H1 (cell line): ENCODE measurements at regions not wholly inside any gene's neighbourhood (a gene's known extent, or its start where the extent isn't known, plus 50 kb on each side); places are given as distances from the start of the nearest gene placed in this dataset.

ENCODE experiments used
- PHF8 ChIP-seq: fragments of 200-600 bp; sonication (generic); conservative IDR thresholded peaks from 2 replicates; pipeline ENCODE4 v1.7.1; 2012; ENCODE audit warnings: low read depth, mild to moderate bottlenecking, inconsistent platforms, low read length, moderate library complexity
- RFX5 ChIP-seq: IDR thresholded peaks from 2 replicates; pipeline ENCODE4 v1.6.1; 2011; ENCODE audit warnings: low read depth, low read length, improper control_type of control experiment, borderline replicate concordance
- SIRT6 ChIP-seq: IDR thresholded peaks from one replicate; pipeline ENCODE4 v1.7.1; 2012; ENCODE audit warnings: low read length, inconsistent platforms
- SRF ChIP-seq: IDR thresholded peaks from 2 replicates; pipeline ENCODE4 v1.6.1; 2011; ENCODE audit warnings: mild to moderate bottlenecking, low read depth, low read length, moderate library complexity
- TBP ChIP-seq: IDR thresholded peaks from 2 replicates; pipeline ENCODE4 v1.6.1; 2011; ENCODE audit warnings: low read depth, low read length, improper control_type of control experiment
- TCF12 ChIP-seq: IDR thresholded peaks from 2 replicates; pipeline ENCODE4 v1.6.1; 2011; ENCODE audit warnings: low read depth, mild to moderate bottlenecking, low read length

GRCh38 chr18:61666876-61667590 is 225.8 kb downstream of the RNF152 start (continued):
- TF ChIP-seq PHF8 (no peak), TBP (no peak), SRF (no peak), RFX5 (no peak), SIRT6 (no peak), TCF12 (no peak)
